Astrocyte (in vitro differentiated cells and primary cell): ENCODE measurements at regions not wholly inside any gene's neighbourhood (a gene's known extent, or its start where the extent isn't known, plus 50 kb on each side); places are given as distances from the start of the nearest gene placed in this dataset.

Source experiments
- EZH2 ChIP-seq: IDR thresholded peaks from 2 replicates; pipeline ENCODE4 v1.6.1; 2012; ENCODE audit warnings: mild to moderate bottlenecking, low read length, inconsistent platforms; ENCODE audit not compliant: insufficient read depth
- TF ChIP-seq, protein P1 (sequence below): IDR thresholded peaks from 2 replicates; pipeline ENCODE4 v1.5.1; 2011; ENCODE audit warnings: low read depth, mild to moderate bottlenecking, inconsistent platforms, low read length, moderate library complexity; ENCODE audit not compliant: insufficient read depth

DNA sequence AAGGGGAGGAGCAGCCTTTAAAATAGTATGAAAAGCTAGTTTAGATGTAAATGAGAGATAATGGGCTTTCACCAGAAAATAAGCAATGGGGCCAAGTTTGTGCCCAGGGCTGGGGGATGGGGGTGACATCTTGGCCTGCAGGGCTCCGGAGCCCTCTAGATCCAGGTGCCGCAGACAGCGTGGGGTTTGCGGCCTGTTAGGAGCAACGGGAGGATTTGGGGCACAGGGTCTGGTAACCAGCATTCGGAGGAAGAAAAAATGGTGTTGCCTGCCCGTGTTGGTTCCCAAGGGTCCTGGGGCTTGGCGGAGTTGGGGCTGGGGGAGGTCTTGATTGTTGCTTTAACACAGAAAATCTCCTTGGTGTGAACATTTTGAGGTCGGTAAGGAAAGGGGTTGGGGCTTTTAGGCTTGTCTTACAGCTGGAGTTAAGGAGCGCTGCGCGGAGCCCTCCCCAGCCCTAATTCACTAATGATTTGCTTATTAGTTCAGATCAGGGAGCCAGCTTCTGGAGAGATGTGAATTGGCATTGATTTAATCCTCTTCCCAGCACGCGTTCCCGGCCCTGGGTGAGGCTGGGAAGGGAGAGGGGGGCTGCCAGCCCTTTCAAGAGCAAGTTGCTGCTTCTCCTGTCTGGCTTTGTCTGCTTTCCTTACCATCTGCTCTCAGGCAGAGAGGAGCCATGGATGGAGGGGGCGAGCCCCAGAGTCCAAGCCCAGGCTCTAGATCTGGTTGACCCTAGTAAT, 443.4 kb downstream of the BCOR start:
- TF ChIP-seq, protein P1, sequence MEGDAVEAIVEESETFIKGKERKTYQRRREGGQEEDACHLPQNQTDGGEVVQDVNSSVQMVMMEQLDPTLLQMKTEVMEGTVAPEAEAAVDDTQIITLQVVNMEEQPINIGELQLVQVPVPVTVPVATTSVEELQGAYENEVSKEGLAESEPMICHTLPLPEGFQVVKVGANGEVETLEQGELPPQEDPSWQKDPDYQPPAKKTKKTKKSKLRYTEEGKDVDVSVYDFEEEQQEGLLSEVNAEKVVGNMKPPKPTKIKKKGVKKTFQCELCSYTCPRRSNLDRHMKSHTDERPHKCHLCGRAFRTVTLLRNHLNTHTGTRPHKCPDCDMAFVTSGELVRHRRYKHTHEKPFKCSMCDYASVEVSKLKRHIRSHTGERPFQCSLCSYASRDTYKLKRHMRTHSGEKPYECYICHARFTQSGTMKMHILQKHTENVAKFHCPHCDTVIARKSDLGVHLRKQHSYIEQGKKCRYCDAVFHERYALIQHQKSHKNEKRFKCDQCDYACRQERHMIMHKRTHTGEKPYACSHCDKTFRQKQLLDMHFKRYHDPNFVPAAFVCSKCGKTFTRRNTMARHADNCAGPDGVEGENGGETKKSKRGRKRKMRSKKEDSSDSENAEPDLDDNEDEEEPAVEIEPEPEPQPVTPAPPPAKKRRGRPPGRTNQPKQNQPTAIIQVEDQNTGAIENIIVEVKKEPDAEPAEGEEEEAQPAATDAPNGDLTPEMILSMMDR, result no peak
- TF ChIP-seq EZH2, result no peak
